GM21576 (cell line): ENCODE measurements at regions not wholly inside any gene's neighbourhood (a gene's known extent, or its start where the extent isn't known, plus 50 kb on each side); places are given as distances from the start of the nearest gene placed in this dataset.
A peak's percentile ranks its signal among the peaks of the same experiment; 100 is the strongest.

Source experiments
- ATAC-seq: cut with Tn5 transposase; IDR thresholded peaks from one replicate; pipeline ENCODE4 v1.9.1; 2021; ENCODE audit warnings: mild to moderate bottlenecking, moderate library complexity; ENCODE audit not compliant: unreplicated experiment

DNA sequence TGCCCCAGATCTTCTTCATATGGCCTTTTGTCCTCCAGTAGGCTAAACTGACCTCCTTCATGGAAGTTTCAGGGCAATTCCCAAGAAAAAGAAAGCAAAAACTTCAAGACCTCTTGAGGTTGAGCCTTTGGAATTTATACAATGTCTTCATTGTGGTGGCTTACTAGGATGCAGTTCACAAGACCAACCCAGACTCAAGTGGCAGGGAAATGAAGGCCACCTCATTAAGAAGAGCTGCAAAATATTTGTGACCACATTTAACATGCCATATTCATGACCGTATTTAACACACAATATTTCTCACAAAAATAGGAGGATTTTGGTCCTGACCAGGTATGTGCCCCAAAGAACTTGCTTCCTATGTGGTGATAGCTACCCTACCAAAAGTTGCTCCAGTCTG is 605.5 kb upstream of the PITX2 start:
- no peak for ATAC-seq

GRCh38 chr4:111228874-111229273 is 606.0 kb upstream of the PITX2 start:
- no peak for ATAC-seq

DNA sequence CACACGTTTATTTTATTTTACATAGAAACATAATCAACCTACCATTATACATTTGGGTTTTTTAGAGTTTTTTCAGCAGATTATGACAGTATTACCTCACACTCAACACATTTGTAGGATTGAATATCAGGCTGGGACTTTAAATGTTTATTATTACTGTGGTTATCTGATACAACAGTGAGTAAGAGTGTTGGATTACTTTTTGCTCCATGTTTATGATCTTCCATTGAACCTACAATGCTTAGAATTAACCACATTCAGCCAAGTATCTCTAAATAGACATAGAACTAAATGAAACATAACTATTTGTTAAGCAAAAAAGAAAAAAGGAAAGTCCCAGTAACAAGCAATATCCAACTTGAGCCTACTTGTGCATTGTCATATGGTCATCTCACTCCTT is 607.4 kb upstream of the PITX2 start:
- no peak for ATAC-seq

GRCh38 chr4:111231281-111231680 is 608.4 kb upstream of the PITX2 start:
- ATAC-seq = no peak

GRCh38 chr4:111234939-111235338 is 612.1 kb upstream of the PITX2 start:
- no peak for ATAC-seq

DNA sequence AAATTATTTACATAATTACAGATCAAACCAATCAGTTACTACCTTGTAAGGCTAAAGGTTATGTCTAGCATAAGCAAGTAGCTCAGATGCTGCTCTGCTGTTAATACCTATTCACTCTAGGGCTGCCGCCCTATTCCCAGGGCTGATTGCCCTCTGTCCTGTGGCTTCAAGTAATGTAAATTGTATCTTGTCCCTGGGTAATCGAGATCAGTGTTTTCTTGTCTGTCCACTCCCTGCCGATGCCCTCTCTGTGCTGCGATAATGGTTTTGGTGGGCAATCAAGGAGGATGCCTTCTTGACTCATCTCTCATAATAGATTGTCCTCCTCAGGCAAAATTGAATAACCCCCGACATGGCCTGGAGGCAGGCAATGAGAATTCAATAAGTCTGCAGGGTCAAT is 641.0 kb upstream of the PITX2 start:
- no peak for ATAC-seq

DNA sequence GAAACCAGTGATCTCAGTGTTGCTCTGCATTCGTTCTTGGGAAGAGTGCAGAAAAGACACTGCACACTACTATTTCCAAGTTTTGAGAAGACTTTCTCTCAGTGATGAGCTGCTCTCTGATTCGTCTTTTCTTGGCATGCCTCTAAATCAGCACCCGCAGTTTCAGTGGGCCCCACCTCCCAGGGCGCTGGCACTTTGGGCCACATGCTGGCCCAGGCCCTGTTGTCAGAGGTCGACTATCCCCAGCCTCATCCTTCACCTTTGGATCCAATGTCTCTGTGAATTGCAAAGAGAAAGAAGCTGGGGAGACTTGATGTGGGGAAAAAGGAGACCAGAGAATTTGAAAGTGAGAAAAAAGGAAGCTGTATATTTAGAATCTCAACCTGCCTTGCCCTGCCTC is 644.1 kb upstream of the PITX2 start:
- ATAC-seq = no peak

DNA sequence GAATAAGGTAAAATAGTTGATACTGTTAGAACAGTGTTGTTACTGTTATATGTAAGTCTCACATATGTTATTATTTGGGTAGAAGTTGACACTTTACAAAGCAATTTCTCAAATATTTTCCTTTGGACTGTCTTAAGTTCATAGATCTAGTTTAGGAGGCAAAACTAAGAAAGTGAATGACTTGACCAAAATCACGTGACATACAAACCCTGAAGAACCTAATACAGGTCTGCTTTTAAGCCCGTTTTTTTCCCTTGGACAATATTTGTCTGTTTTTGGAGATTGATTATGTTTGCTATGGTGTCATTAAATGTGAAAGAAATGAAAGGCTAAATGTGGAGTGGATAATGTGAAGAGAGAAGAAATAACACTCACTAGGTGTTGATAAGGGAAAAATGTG is 644.9 kb upstream of the PITX2 start:
- no peak for ATAC-seq

DNA sequence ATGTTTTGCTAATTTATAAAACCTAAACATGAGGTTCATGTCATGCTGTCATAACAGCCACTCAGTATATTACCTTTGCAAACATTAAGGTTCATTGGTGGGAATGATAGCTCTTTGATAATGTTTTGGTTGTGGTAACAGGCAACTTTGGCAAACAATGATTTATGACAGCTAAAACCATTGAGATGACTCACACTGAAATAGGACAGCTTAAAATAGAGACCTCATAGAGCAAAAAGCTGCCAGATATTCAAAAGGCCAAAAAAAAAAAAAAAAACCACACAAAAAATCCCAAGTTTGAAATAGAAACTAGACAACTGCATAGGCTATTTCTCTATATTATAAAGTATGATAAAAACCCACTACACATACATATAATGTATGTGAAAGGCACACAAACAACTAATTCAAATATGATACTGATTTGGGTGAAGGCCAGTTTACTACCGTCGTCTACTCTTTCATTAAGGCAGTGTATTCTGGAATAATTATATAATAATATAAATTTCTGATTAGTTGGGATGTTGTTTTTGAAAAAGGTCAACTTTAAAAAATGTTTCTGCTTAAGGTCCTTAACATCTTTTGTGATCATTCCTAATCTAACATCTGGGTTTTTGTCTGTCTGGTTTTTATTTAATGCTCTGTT is 646.0 kb upstream of the PITX2 start:
- ATAC-seq = peak; percentile 52

DNA sequence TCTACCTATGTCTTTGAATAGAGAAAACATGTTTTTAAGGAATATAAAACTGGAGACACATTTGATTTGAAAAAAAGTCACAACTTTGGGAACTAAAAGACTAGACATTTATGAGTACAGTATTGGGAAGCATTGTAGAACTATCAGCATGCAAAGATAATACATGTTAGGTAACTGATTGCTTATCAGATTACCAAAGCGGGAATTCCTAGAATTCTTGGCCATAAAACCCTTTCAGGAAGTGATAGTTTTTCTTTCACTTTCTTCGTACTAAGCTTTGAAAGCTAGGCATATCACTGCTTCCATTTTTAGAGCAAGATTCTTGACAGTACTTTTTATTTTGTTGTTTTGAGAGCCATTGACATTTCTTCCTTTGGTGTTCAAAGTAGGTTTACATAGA is 646.6 kb upstream of the PITX2 start:
- ATAC-seq = no peak

DNA sequence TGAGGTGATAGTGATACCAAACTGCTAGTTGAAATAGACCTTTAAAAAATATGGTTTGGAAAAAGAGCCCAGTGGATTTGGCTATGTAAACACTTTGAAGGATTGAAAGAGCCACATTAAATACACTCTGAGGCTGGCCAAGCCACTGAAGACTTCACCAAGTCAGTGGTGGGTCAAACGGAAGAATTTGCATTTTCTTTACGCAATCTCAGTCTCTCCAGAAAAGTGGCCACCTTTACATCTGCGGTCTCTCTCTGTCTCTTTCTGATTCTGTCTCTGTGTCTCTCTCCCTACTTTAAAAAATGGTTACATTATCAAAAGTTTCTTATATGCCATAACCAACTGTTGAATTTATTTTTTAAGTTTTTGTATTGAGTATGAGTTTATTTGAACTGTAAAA is 651.2 kb upstream of the PITX2 start:
- ATAC-seq = no peak

- no peak for ATAC-seq
These were observed 651.6 kb upstream of the PITX2 start for GRCh38 chr4:111274486-111274885.

GRCh38 chr4:111281219-111281618 is 658.3 kb upstream of the PITX2 start:
- no peak for ATAC-seq

DNA sequence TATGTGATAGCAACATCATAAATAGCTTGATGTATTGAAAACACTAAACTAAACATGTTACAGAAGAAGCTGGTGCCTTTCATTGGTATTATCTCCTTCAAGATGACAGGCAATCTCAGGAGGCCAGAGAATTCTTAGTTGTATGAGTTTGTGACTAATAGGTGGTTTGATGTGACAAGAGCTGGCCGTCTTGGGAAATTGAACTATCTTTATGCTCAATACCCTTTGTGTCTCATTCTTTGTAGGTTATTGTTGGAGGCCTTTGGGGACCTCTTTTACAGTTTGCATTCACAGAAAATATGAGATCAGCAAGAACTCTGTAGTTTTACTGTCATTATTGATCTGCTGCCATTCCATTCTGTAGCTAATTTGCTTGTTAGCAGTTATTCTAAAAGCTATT is 659.2 kb upstream of the PITX2 start:
- no peak for ATAC-seq

- peak; percentile 88 for ATAC-seq
These were observed 660.3 kb upstream of the PITX2 start for GRCh38 chr4:111283066-111283677.

GRCh38 chr4:111296466-111296865 is 673.6 kb upstream of the PITX2 start:
- no peak for ATAC-seq

DNA sequence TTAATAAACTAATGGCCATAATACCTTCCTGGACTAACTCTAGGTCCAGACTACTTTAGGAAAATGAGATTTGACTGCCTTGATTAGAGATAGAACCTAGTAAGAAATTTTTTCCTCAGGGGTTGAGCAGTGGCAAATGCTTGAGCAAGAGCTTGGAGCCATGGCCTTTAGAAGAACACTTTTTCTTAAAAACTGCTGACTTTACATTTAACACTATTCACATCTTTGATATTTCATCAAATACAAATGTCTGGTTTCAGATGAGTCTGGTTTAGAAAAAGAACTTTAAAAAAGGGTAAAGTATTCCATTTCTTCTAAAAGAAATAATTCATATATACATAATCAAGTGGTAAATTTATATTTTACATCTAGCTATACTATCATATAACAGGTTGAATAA is 680.9 kb upstream of the PITX2 start:
- ATAC-seq = no peak

- ATAC-seq = no peak
These were observed 700.6 kb upstream of the PITX2 start for GRCh38 chr4:111323496-111323895.

DNA sequence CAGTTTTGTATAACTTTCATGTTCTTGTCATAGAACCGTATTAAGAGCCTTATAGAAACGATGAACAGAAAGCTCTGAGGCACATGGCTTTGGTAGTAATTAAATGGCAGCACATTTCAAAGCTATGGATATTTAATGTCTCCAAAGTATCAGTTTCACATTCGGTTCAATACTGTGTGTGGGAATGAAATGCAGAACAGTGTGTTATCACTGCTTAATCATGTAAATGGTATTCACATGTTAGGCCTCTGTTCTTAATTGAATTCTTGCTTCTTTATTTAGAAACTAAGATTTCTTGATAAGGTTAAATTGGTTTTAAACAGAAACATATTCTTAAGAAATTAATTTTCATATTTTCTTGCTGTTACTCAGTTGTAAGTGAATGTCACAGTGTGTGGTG is 701.0 kb upstream of the PITX2 start:
- no peak for ATAC-seq

- ATAC-seq = no peak
These were observed 703.6 kb upstream of the PITX2 start for GRCh38 chr4:111326450-111326849.

DNA sequence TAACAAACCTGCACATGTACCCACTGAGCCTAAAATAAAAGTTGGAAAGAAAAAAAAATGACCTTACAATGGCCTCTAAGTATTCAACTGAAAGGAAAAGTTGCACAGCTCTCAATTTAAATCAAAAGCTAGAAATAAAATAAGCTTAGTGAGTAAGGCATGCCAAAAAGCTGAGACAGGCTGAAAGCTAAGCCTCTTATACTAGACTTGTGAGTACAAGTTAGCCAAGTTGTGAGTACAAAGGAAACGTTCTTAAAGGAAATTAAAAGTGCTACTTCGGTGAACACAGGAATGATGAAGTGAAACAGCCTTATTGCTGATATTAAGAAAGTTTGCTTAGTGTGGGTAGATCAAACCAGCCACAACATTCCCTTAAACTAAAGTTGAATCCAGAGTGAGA is 707.9 kb upstream of the PITX2 start:
- no peak for ATAC-seq

DNA sequence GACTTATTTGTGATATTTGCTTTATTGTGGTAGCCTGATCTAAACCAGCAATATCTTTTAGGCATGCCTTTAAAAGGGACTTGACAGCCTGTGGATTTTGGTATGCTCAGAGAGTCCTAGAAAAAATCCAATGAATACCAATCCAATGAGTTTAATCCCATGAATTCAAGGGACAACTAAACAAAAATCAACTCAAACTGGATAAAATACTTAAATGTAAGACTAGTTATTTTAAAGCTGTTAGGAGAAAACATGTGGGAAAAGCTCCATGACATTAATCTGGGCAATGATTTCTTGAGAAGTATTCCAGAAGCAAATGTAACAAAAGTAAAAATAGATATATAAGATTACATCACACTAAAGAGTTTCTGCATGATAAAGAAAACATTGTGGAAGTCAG is 711.5 kb upstream of the PITX2 start:
- ATAC-seq = no peak
